A549 (cell line): ENCODE measurements at regions not wholly inside any gene's neighbourhood (a gene's known extent, or its start where the extent isn't known, plus 50 kb on each side); places are given as distances from the start of the nearest gene placed in this dataset.

Experiments used
- ATAC-seq, 2 experiments: fragments of 200-7000 bp in 1 of 2; fragments of >200 bp in 1 of 2; cut with Nextera tagmentation in 1 of 2; cut with Tn5 transposase in 1 of 2; 3 replicates each; pipeline versions ENCODE4 v1.8.0 to v1.9.1; 2018 to 2020; ENCODE audit warnings: mild to moderate bottlenecking in 1 of 2, moderate library complexity in 1 of 2
- CTCF ChIA-PET: fragments of 300-600 bp; sonication (Branson Sonifier 250); formaldehyde crosslinking; extraction: SDS; loops from one replicate; lab custom pipeline; 2021; ENCODE audit warnings: antibody characterized with exemption, inconsistent platforms; lab: Yijun Ruan, JAX
- POLR2A ChIA-PET: fragments of 350-600 bp; formaldehyde crosslinking; extraction: SDS; loops from one replicate; lab custom pipeline; 2021; ENCODE audit warnings: antibody characterized with exemption, inconsistent platforms; lab: Yijun Ruan, JAX
- DNase-seq, 2 experiments: peaks; one replicate each; pipeline versions ENCODE4 v3.0.0 to v3.0.0-alpha.2; 2011 to 2016; ENCODE audit warnings: low read depth in 1 of 2, low spot score in 1 of 2
- FAIRE-seq: peaks from 2 replicates; lab custom pipeline; 2011; peaks lifted over from hg19 to GRCh38; lab: Jason Lieb, UNC
- H3K27ac ChIP-seq, 2 experiments: fragments of >200 bp; sonication (Bioruptor Twin); formaldehyde crosslinking; 3 replicates each; pipeline ENCODE4 v1.5.1; 2016 to 2017
- H3K4me1 ChIP-seq: fragments of >200 bp; sonication (Bioruptor Twin); formaldehyde crosslinking; 3 replicates; pipeline ENCODE4 v1.6.1; 2016
- H3K4me2 ChIP-seq: fragments of >200 bp; sonication (Bioruptor Twin); formaldehyde crosslinking; 3 replicates; pipeline ENCODE4 v1.6.1; 2016
- H3K4me3 ChIP-seq: fragments of >200 bp; sonication (Bioruptor Twin); formaldehyde crosslinking; 3 replicates; pipeline ENCODE4 v1.5.1; 2016
- H3K9me3 ChIP-seq: fragments of >200 bp; sonication (Bioruptor Twin); formaldehyde crosslinking; 3 replicates; pipeline ENCODE4 v1.6.1; 2016
- BHLHE40 ChIP-seq: IDR thresholded peaks from 2 replicates; pipeline ENCODE4 v1.6.1; 2012; ENCODE audit warnings: low read depth, low read length, inconsistent platforms
- CEBPB ChIP-seq, 2 experiments: fragments of >200 bp in 1 of 2; sonication (Bioruptor Twin) in 1 of 2; formaldehyde crosslinking in 1 of 2; IDR thresholded peaks; 2 replicates each; pipeline ENCODE4 v1.6.1; 2012 to 2016
- EHF ChIP-seq: fragments of 250-450 bp; sonication (Bioruptor Pico); IDR thresholded peaks from 2 replicates; pipeline ENCODE4 v1.5.0; 2020; ENCODE audit warnings: mild to moderate bottlenecking
- EHMT2 ChIP-seq: fragments of 200-600 bp; sonication (generic); IDR thresholded peaks from 2 replicates; pipeline ENCODE4 v1.6.1; 2016; ENCODE audit warnings: antibody characterized with exemption, low read depth, mild to moderate bottlenecking, moderate library complexity
- EP300 ChIP-seq, 2 experiments: fragments of >200 bp; sonication (Bioruptor Twin); formaldehyde crosslinking; IDR thresholded peaks; 2 replicates in 1 of 2; 3 replicates in 1 of 2; pipeline ENCODE4 v1.6.1; 2016 to 2017
- FOSL2 ChIP-seq, 2 experiments: fragments of 450-650 bp in 1 of 2; fragments of >200 bp in 1 of 2; sonication (Bioruptor Twin) in 1 of 2; formaldehyde crosslinking; IDR thresholded peaks; 2 replicates each; pipeline versions ENCODE4 v1.5.0 to v1.6.1; 2016 to 2020; ENCODE audit warnings: mild to moderate bottlenecking in 1 of 2, moderate library complexity in 1 of 2
- FOXS1 ChIP-seq: fragments of 250-450 bp; sonication (Bioruptor Pico); IDR thresholded peaks from 2 replicates; pipeline ENCODE4 v1.5.0; 2020; ENCODE audit warnings: mild to moderate bottlenecking, moderate library complexity
- HOXB5 ChIP-seq: fragments of 250-450 bp; sonication (Bioruptor Pico); IDR thresholded peaks from 2 replicates; pipeline ENCODE4 v1.5.0; 2020; ENCODE audit warnings: mild to moderate bottlenecking, moderate library complexity
- MAFK ChIP-seq: fragments of 450-650 bp; IDR thresholded peaks from 2 replicates; pipeline ENCODE4 v1.6.1; 2014; ENCODE audit not compliant: partially characterized antibody
- NPAS2 ChIP-seq: fragments of 250-450 bp; sonication (Bioruptor Pico); IDR thresholded peaks from 2 replicates; pipeline ENCODE4 v1.8.0; 2022; ENCODE audit warnings: mild to moderate bottlenecking, moderate library complexity, borderline replicate concordance
- POLR2AphosphoS2 ChIP-seq: conservative IDR thresholded peaks from 2 replicates; pipeline ENCODE4 v1.6.1; 2012; ENCODE audit warnings: low read length, improper control_type of control experiment, inconsistent platforms
- RNF2 ChIP-seq: fragments of 200-600 bp; sonication (generic); IDR thresholded peaks from 2 replicates; pipeline ENCODE4 v1.6.1; 2016; ENCODE audit warnings: low read depth, mild to moderate bottlenecking, antibody characterized with exemption, moderate library complexity, borderline replicate concordance
- SREBF2 ChIP-seq: fragments of 450-650 bp; IDR thresholded peaks from 2 replicates; pipeline ENCODE4 v1.6.1; 2014; ENCODE audit warnings: mild to moderate bottlenecking, moderate library complexity
- ZC3H11A ChIP-seq: fragments of 450-650 bp; IDR thresholded peaks from 2 replicates; pipeline ENCODE4 v1.6.1; 2014; ENCODE audit warnings: antibody characterized with exemption, mild to moderate bottlenecking
- ZNF302 ChIP-seq: fragments of 250-450 bp; sonication (Bioruptor Pico); IDR thresholded peaks from 2 replicates; pipeline ENCODE4 v1.9.0; 2021; ENCODE audit warnings: inconsistent platforms, mild to moderate bottlenecking, moderate library complexity
- ZSCAN20 ChIP-seq: fragments of 250-450 bp; sonication (Bioruptor Pico); IDR thresholded peaks from 2 replicates; pipeline ENCODE4 v1.8.0; 2022; ENCODE audit warnings: mild to moderate bottlenecking, moderate library complexity
- WGBS: methylation state at CpG from one replicate; pipeline ENCODE4 v1.1.6; 2017; ENCODE audit errors: missing lambda C conversion rate; 5-methylcytosine and 5-hydroxymethylcytosine counted together
- TF ChIP-seq, protein P1 (sequence below): fragments of 150-350 bp; IDR thresholded peaks from 2 replicates; pipeline ENCODE4 v1.6.1; 2014; ENCODE audit warnings: low read depth, mild to moderate bottlenecking, low read length
- TF ChIP-seq, protein P2 (sequence below): fragments of 250-450 bp; sonication (Bioruptor Pico); IDR thresholded peaks from 2 replicates; pipeline ENCODE4 v1.5.0; 2021; ENCODE audit warnings: mild to moderate bottlenecking, moderate library complexity, borderline replicate concordance
- TF ChIP-seq, protein P3 (sequence below): IDR thresholded peaks from 2 replicates; pipeline ENCODE4 v1.6.1; 2012

DNA sequence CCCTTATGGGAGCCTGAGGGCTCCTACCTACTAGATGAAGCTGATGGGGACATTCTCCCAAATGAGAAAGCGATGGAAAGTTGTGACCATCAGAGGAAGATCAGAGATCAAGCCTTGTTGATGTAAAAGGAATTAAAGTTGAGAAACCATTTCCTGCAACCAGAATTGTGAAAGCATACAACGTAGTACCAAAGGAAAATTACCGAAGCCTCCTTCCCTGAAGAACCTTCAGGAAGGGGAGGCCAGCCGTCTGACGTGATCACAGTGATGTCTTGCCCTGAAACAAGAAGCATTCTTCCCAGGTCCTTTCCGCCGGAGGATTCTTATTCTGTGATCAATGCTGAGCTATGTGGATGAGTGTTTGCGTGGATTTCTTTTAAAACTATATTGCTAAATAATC lies 211.6 kb upstream of the TNP1 start:
- DNase-seq: no peak
- FAIRE-seq: no peak
- no peak for ATAC-seq
- Histone ChIP-seq H3K9me3 (peaks cover 12% of the 10 kb centered on the region; the same call in 2 of the 3 replicates), H3K4me3 (no peak overlapping the region), H3K27ac (no peak overlapping the region), H3K4me2 (no peak overlapping the region), H3K4me1 (peaks cover 9% of the 10 kb centered on the region)
- ChIA-PET POLR2A (no interaction called here), CTCF (interaction anchor here (0.6 kb wide), 1 partner anchor 74 kb away, joined by 5 read pairs; no protein-coding TSS in a partner anchor)
- 74% methylated on average over 8 of the region's 8 CpGs for WGBS
- TF ChIP-seq, protein P1, sequence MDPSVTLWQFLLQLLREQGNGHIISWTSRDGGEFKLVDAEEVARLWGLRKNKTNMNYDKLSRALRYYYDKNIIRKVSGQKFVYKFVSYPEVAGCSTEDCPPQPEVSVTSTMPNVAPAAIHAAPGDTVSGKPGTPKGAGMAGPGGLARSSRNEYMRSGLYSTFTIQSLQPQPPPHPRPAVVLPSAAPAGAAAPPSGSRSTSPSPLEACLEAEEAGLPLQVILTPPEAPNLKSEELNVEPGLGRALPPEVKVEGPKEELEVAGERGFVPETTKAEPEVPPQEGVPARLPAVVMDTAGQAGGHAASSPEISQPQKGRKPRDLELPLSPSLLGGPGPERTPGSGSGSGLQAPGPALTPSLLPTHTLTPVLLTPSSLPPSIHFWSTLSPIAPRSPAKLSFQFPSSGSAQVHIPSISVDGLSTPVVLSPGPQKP: no peak
- TF ChIP-seq ZSCAN20 (CRISPR knock-in tag) (no peak), BHLHE40 (no peak)

DNA sequence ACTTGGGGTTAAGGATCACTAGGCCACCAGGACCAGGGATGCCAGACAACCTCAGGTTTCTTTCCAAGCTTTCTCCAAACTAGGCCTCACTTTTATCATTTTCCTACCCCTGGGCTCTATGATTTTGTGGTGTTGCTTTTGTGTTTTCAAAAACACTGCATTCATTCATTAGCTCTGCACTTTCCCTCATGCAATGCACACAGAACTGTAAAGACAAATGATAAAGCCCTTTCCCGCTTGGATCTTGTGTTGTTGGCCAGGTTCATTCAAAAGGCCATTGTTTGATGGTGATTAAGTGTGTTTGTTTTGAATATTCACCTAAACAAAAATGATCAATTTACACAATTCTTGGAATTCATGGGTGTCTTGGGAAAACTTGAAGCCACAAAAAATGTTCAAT lies 210.7 kb upstream of the TNP1 start:
- 80% methylated on average over 1 of the region's 1 CpG for WGBS
- POLR2A ChIA-PET: no interaction called here
- DNase-seq (no peak), FAIRE-seq (no peak), ATAC-seq (no peak)
- CTCF ChIA-PET: no interaction called here
- peaks cover 15% of the 10 kb centered on the region for H3K4me1 ChIP-seq
- peaks cover 14% of the 10 kb centered on the region; the same call in 2 of the 3 replicates for H3K9me3 ChIP-seq
- TF ChIP-seq FOXS1: no peak
- no peak for TF ChIP-seq EHF (CRISPR knock-in tag)
- no peak for TF ChIP-seq ZNF302 (CRISPR knock-in tag)
- TF ChIP-seq MAFK: no peak
- TF ChIP-seq, protein P2, sequence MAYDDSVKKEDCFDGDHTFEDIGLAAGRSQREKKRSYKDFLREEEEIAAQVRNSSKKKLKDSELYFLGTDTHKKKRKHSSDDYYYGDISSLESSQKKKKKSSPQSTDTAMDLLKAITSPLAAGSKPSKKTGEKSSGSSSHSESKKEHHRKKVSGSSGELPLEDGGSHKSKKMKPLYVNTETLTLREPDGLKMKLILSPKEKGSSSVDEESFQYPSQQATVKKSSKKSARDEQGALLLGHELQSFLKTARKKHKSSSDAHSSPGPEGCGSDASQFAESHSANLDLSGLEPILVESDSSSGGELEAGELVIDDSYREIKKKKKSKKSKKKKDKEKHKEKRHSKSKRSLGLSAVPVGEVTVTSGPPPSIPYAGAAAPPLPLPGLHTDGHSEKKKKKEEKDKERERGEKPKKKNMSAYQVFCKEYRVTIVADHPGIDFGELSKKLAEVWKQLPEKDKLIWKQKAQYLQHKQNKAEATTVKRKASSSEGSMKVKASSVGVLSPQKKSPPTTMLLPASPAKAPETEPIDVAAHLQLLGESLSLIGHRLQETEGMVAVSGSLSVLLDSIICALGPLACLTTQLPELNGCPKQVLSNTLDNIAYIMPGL (CRISPR knock-in tag): no peak
- TF ChIP-seq EHMT2: no peak
- TF ChIP-seq ZC3H11A: no peak
- no peak for TF ChIP-seq SREBF2
- no peak overlapping the region for H3K4me3 ChIP-seq
- H3K4me2 ChIP-seq: no peak overlapping the region
- H3K27ac ChIP-seq: no peak overlapping the region

DNA sequence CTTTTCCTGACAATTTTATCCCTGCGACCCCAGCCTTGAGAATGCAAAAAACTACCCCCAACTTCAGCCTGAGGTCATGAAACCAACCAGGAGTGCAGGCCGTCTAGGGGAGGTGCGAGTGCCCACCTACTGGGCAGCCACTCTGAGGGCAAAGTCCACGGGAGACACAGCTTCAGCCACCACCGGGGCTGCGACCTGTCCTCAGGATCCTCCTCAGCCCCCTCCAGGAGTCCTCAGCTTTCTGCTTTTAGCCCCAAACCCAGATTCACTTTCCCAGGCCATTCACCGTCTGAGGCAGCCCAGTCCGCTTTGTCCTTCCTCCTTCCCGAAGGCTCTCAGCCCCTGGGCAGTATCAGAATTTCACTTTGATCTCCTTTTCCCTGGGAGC lies 210.2 kb upstream of the TNP1 start:
- Histone ChIP-seq H3K27ac (no peak overlapping the region), H3K4me2 (no peak overlapping the region), H3K9me3 (peaks cover 16% of the 10 kb centered on the region; the same call in 2 of the 3 replicates), H3K4me1 (peaks cover 20% of the 10 kb centered on the region)
- CTCF ChIA-PET: no interaction called here
- POLR2A ChIA-PET: no interaction called here
- DNase-seq: no peak
- no peak for TF ChIP-seq ZNF302 (CRISPR knock-in tag)
- TF ChIP-seq ZC3H11A: no peak
- no peak for TF ChIP-seq EP300 (IDR thresholded peaks at IDR 0.05)
- TF ChIP-seq RNF2: no peak
- TF ChIP-seq POLR2AphosphoS2: no peak
- TF ChIP-seq, protein P2 (CRISPR knock-in tag): no peak
- no peak for TF ChIP-seq FOSL2 (IDR thresholded peaks at IDR 0.05)
- no peak for TF ChIP-seq FOSL2 (CRISPR knock-in tag; IDR thresholded peaks at IDR 0.05)
- no peak for TF ChIP-seq HOXB5 (CRISPR knock-in tag)
- no peak for TF ChIP-seq CEBPB (IDR thresholded peaks at IDR 0.05)
- TF ChIP-seq, protein P3, sequence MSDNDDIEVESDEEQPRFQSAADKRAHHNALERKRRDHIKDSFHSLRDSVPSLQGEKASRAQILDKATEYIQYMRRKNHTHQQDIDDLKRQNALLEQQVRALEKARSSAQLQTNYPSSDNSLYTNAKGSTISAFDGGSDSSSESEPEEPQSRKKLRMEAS: no peak
- no peak for TF ChIP-seq NPAS2
- no peak for TF ChIP-seq ZSCAN20 (CRISPR knock-in tag)
- TF ChIP-seq, all 56 proteins: peak for 0
- WGBS: 67% methylated on average over 9 of the region's 9 CpGs
- ATAC-seq (no peak), FAIRE-seq (no peak)
- H3K4me3 ChIP-seq: no peak overlapping the region
